Fibroblast of skin of left quadriceps (primary cell): ENCODE measurements at regions not wholly inside any gene's neighbourhood (a gene's known extent, or its start where the extent isn't known, plus 50 kb on each side); places are given as distances from the start of the nearest gene placed in this dataset.

Experiments used
- DNase-seq, 2 experiments: peaks; one replicate each; pipeline ENCODE4 v3.0.0-alpha.2; 2013; ENCODE audit warnings: low read depth in 2 of 2

DNA sequence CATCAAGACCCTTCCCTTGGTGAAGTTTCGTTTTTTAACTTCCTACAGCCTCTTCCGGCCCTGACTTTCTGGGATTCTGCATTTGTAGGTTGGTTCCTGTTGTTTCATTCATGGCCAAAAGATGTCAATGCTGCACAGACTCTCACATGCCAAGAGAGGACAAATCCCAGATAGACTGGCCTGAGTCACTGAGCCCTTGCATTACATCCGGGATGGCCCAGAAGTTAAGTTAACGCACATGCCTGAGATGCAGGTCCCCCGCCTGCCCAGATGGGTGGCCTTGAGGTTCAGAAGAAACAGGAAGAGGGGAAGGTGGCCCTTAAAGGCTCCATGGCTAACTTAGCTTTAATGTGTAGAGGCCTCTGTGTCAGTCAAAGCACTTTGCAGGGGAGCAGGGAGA, 51.6 kb upstream of the SRGAP3 start:
- no peak for DNase-seq

DNA sequence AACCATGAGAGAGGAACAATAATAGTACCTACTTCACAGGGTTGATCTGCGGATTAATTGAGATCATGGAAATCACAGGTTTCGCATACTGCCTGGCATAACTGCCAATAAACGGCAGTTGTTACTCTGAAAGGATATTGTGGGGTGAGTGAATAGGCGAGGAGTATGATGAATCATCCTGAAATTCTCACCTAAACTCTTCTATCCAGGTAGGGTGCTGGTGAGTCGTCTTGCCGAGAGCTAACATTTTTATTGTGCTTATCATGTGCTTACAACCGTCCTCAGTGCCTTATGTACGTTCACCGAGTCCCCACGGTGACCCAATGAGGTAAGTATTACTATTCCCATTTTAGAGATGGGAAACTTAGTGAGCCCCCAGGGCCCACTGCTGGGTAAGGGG, 52.4 kb upstream of the SRGAP3 start:
- DNase-seq: no peak

DNA sequence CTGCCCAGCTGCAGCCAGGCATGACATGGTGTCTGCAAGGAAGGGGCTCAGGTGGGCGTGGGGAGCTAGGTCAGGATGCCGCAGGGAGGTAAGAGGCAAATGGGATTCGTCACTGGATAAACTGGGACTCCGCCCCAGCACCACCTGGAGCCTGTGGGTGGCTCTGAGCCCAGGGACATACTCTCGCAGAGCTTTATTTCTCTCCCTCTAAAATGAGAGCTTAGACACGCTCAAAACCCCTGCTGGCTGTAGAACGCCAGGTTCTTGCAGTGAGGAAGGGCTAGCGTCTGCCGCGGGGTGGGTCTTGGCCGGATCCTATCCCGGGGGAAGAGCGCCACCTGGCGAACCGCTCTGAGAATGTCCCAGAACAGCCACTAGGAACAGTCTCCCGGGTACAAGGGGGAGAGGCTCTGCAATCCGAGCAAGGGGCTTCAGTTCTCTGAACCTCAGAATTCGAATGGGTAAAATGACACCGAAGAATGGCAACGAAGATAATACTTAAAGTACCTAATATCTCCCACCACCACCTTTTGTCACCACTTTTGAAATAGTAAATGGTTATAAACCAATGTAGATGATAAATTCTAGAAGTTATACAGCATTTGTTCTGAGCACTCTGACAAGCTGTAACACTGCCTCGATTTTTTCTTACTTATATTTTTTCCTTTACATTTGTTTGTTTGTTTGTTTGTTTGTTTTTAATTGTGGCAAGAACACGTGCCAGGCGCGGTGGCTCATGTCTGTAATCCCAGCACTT, 53.2 kb upstream of the SRGAP3 start:
- DNase-seq: peak; percentile 62 to 63

DNA sequence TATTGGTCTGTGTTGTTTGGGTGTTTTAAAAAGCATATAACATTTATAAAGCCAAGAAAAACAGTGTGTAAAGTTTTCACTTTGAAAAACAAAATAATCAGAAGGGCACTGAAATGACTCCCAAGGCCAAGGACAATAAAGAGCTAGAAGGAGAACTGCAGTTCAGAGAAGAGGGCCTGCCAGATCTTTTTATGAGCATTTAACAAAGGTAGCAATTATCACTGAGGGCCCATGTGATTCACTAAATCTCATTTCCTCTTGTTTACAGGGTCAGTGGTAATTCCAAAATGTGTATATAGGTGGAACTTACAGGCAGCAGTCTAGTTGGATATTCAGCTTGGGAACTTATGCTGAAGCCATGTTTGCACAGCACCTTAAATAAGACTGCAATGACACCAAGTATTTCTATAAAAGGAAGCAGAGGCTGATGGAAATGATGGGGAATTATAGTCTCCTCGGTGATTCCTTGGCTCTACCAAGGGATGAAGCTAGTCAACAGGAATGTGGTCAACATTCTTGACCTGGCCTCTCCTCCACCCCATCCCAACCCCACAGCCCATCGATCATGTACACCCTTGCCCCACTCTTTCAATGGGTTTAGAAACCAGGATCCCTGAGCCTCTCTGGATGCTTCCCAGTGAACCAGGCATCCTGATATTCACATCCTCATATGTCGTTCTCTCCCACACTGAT, 54.4 kb upstream of the THUMPD3 start:
- DNase-seq: no peak

DNA sequence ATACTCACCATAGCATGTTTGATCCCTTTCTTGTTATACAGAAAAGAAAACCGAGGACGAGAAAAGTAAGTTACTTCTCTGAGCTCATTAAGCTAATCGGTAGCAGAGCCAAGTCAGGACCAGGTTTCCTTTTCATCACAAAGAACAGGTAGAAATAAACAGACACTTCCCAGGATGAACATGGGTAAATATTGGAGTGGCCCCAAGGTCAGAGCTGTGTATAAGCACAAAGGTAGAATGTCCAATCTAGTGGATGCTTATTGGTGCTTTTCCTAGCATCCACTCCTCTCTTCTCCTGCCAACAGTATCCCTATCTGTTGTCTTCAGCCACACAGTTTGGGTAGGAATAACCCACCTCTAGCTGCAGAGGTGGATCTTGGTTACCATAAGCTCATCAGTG, 52.8 kb upstream of the THUMPD3 start:
- DNase-seq: no peak

DNA sequence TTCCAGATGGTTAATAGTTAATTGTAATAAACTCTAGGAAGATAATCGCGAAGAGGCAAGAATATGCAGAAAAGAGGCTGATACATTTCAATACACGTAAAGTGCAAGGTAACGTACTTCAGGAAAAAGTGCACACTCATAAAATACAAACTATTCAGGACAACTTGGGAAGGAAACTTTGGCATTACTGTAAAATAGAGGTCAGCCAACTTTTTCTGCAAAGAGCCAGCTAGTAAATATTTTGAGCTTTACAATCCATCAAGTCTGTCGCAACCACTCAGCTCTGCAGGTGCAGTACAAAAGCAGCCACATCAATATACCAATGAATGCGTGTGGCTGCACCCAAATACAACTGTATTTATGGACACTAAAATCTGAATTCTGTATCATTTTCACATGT, 51.6 kb upstream of the THUMPD3 start:
- no peak for DNase-seq
